Stimulated activated CD8-positive, alpha-beta memory T cell treated with anti-CD3 and anti-CD28 coated beads, Interleukin-7, amount 100 ng/mL, for 48 hours (primary cell): ENCODE measurements at regions not wholly inside any gene's neighbourhood (a gene's known extent, or its start where the extent isn't known, plus 50 kb on each side); places are given as distances from the start of the nearest gene placed in this dataset.
"Not testable (repeated sequence)": the region's sequence is repeated elsewhere in the genome, so short reads cannot be mapped to it uniquely, and the experiment has no call there.

Source experiments
- DNase-seq, 2 donors: peaks; one replicate each; pipeline ENCODE4 v3.0.0-alpha.2; 2020; ENCODE audit warnings: low read depth in 1 of 2; ENCODE audit errors: extremely low read depth in 1 of 2

DNA sequence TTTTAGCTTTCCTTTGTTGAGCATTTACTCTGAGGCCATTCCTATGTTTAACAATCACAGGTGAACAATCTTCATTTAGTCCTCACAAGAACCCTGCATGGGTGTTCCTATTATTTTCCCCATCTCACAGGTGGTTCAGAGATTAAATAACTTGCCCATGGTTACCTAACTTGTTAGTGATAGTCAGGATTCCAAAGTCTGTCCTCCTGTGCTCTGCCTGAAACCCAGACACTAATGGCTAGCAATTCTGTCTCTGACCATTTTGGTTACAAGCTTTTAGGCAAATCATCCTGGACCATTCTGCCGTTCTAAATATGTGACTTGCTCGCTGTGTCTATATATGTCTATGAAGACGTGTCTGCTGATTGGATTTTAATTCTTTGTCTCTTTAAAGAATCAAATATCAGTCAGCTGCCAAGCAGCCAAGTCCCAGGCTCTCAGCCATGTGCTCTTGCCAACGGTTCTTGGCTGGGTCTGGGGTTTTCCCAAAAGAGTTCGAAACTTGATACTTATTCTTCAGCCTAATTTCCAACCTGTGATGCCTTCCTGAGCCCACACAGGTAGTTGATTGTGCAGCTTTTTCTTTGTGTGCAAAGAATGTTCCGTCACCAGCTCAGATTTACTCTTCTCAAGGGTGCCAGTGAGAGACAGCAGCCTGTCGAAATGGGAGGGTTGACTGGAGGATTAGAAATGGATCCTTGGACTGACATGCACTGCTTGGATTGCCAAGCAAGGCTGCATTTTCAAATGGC, 121.7 kb downstream of the NREP start:
- no peak for DNase-seq

DNA sequence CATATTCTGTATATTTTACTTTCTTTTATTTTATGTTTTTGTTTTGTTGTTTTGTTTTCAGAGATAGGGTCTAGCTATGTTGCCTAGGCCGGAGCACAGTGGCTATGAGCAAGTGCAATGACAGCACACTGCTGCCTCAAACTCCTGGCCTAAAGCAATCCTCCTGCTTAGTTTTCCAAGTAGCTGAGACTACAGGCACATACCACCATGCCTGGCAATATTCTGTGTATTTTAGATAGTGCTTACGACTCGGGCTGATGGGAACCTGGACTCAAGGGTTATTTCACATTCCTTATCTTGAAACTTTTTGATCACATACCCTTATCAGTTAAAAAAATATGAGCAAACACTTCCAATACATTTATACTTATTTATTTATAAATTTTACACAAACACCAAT, 119.0 kb upstream of the STARD4 start:
- DNase-seq, result no peak

DNA sequence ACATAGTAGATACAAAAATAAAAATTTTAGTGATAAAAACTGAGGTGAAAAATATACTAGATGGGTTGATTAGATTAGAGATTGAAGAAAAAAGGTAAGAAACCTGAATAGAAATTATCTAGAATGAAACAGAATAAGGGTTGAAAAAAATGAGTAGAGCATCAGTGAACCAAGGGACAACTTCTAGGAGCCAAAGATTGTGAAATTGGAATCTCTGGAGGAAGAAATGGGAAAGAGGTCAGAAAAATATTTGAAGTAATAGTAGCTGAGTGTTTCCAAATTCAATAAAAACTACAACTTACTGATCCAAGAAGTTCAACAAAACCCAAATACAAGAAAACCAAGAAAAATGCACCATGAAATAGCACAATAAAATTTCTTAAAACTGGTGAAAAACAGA, 116.6 kb upstream of the STARD4 start:
- DNase-seq, result no peak

DNA sequence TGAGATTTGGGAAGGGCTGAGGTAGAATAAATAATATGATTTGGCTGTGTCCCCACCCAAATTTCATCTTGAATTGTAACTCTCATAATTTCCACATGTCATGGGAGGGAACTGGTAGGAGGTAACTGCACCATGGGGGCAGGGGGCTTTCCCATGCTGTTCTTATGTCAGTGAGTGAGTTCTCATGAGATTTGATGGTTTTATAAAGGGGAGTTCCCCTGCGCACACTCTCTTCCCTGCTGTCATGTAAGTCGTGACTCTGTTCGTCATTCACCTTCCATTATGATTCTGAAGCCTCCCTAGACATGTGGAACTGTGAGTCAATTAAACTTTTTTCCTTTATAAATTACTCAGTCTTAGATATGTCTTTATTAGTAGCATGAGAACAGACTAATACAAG, 115.5 kb upstream of the STARD4 start:
- peak in 1 of 2 donors; percentile 29 for DNase-seq

DNA sequence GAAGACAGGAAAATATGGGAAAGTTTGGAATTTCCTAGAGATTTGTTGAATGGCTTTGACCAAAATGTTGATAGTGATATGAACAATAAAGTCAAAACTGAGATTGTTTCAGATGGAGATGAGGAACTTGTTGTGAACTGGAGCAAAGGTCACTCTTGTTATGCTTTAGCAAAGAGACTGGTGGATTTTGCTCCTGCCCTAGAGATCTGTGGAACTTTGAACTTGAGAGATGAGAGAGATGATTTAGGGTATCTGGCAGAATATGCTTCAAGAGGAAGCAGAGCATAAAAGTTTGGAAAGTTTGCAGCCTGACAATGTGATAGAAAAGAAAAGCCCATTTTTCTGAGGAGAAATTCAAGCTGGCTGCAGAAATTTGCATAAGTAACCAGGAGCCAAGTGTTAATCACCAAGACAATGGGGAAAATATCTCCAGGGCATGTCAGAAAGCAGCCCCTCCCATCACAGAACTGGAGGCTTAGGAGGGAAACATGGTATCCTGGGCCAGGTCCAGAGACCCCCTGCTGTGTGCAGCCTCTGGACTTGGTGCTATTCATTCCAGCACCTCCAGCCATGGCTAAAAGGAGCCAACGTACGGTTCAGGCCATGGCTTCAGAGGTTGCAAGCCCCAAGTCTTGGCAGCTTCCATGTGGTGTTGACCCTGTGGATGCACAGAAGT, 114.3 kb upstream of the STARD4 start:
- DNase-seq, result no peak

DNA sequence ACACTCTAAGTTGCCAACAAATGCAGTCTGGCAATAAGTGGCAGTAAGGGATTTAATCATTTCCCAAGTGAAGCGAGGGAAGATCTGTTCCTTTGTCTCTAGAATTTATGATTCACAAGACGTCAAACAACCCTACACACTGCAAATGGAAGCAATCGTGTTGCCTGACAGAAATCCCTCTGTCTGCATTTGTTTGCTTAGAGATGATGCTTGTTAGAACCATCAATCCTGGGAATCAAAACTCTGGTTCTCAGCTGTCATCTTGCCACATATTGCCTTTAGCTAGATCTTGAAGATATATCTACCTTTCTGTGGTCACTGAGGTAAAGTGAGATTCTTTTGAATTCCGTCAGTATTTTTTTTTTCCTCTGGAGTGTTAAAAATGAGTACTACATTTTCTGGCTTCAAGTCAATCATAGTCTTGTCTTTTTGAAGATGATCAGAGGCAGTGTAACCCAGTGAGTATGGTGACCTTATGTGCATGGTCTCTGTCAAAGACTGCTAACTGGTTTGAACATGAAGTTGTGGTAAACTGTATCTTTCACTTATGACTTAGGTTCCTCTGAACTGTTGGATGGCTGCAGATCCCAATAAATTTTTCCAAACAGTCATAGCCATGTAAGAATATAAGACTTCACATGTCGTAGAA, 106.4 kb upstream of the STARD4 start:
- DNase-seq, result no peak

DNA sequence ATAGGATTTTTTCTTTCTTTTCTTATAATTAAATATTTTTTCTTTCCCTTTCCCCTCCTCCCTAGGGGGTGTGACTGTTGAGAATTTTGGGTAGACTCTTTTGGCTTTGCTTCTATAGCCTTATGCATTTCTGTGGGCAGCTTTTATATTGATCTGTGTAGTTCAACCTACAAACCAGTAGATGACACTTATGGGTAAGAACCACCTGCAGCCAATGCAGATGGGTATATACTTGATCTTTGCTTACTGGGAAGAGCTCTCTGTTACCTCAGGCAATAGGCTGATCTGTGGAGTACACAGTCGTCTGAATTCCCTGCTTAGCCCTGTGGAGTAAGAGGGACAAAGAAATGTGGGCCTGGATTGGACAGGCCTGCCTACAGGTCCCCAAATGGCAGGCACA, 102.7 kb upstream of the STARD4 start:
- DNase-seq, result no peak

DNA sequence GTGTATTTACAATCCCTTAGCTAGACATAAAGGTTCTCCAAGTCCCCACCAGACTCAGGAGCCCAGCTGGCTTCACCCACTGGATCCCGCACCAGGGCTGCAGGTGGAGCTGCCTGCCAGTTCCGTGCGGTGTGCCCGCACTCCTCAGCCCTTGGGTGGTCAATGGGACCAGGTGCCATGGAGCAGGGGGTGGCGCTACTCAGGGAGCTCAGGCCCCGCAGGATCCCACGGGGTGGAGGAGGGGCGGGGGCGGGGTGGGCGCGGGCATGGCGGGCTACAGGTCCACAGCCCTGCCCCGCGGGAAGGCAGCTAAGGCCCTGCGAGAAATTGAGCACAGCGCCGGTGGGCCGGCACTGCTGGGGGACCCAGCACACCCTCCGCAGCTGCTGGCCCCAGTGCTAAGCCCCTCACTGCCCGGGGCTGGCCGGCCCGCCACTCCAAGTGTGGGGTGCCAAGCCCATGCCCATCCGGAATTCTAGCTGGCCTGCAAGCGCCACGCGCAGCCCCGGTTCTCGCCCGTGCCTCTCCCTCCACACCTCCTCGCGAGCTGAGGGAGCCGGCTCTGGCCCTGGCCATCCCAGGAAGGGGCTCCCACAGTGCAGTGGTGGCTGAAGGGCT, 99.8 kb upstream of the STARD4 start:
- DNase-seq, result not testable (repeated sequence)

DNA sequence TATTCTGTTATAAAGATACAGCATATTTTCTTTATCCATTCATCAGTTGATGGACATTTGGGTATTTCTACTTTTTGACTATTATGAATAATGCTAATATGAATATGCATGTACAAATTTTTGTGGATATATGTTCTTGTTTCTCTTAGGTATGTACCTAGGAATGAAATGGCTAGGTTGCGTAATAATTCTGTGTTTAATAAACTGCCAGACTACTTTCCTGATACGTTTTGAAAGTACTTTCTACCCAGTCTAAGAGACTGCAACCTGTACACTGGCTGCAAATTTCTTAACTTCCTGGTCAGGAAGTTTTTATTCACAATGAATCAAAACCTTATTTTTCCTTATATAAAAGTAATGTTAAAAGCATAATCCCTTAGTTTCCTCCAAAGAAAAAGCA, 93.9 kb upstream of the STARD4 start:
- no peak for DNase-seq

DNA sequence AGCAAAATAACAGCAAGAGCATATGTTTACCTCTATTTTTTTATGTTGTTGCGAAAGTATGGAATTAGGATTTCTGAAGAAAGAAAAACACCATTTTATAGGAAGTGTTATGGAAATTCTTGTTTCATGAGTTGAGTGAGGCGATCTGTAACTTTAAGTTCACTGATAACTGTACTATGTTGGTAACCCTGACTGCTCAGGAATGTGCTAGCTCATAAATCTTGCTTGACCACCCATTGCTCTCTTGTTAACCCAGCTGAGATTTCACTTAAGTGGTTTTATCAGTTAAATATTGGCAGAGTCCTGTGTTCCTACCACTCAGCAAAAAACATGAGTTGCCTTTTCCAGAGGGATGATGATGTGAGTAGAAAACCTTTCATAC, 91.1 kb upstream of the STARD4 start:
- no peak for DNase-seq

DNA sequence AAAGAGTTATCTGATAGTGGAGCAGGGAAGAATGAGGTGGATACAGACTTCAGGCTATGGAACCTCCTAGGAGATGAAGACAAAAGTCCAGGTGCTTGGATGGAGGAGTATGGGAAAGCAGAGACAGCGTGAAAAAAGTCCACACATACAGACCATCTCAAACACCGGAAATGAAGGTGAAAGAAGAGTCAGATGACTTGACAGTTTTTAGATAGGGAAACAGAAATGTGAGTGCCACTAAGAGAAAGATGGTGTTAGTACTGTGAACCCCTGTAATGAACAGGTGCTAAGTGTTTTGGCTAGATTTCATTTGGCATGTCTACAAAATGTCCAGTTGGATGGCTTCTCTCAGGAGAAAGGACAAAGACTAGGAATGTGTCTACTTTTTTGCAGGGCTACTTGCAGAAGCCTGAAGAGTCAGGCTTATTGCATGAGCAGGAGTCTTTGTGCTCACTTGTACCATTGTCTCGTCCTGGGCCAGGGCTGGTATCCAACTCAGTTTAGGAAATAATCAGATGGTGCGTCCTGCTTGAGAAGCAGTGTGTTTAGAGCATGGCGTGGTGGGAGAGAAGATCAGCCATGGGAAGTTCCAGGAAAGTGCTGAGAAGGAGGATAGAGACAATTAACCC, 90.6 kb upstream of the STARD4 start:
- DNase-seq, result no peak

DNA sequence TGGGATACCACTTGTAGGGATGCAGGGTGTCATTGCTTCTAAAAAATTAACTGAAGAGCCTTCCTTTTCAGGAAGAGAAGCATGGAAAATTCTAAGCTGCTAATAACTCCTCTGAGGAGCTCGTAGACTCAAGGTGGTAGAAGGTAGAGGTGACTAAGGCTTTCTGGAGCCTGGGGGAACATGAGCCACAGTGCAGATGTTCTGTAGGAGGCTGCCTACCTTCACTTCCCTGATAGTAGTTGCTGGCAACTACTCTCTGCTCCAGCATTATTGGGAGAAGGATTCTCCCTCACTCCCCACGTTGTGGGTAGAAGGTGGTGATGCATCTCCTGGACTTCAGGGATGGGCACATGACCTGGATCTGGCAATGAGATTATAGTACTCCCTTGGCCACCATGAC, 86.7 kb upstream of the STARD4 start:
- DNase-seq, result no peak

DNA sequence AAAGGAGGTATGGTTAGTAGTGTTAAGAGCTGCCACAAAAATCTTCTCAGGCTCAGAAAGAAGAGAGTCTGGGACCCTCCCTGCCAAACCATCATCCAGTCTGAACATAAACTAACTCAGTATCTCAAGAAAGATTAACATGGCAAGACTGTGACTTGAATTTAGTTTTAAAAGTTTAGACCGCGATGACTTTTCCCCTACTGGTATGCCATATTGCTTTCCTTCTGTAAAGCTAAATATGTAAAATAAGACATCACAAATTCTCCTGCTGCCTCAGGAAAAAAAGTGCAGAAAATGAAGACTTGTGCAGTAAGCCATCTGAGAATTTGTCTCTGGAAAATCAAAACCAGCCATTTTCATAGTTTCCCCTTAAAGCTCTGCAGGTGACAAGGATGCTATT, 85.2 kb upstream of the STARD4 start:
- no peak for DNase-seq

DNA sequence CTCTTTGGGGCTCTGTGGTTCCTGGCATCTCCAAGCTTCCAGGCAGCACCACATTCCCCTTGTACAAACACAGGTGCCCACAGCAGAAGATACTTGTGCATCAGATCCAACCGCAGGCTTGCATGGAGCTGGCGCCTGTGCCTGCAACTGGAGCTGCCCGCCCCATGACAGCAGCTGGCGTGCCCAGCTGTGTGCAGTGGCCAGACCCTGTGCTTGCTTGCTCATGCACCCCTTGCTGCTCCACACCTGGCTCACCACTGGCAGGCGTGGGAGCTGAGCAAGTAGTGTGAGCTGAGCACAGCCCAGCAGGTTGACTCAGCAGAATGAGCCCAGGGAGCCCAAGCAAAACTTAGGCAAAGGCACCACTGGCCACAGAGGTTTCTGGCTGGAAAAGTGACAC, 84.4 kb upstream of the STARD4 start:
- no peak for DNase-seq

DNA sequence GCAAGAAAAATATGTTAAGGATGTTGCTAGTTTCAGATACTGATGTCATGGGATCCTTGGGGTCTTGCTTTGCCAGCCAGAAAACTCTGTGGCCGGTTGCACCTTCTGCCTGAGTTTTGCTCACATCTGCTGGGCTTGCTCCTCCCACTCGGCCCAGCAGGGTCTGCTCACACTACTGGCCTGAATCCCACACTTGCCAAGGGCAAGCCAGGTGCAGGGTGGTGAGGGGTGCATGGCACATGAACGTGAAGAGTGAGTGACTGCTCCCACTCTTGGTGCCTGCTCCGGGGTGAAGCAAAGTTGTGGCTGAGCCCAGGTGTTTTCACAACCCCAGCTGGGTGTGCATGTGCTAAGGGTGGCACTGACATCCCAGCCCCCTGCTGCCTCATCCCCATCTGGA, 83.1 kb upstream of the STARD4 start:
- DNase-seq, result no peak

DNA sequence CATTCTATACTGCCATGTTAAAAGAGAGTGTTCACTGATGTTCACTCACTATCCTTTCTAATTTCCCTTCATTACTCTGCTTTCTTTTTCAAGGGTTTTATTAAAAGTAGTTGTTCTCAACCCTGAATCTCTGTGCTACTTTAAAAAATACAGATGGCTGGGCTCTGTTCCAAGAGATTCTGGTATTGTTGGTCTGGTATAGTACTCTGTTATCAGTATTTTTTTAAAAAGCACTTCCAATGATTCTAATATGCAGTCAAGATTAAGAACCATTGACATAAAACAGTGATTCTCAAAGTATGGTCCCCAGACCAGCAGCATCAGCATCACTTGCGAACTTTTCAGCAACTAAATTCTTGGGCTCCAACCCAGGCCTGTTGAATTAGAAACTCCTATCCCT, 77.0 kb upstream of the STARD4 start:
- DNase-seq, result no peak

DNA sequence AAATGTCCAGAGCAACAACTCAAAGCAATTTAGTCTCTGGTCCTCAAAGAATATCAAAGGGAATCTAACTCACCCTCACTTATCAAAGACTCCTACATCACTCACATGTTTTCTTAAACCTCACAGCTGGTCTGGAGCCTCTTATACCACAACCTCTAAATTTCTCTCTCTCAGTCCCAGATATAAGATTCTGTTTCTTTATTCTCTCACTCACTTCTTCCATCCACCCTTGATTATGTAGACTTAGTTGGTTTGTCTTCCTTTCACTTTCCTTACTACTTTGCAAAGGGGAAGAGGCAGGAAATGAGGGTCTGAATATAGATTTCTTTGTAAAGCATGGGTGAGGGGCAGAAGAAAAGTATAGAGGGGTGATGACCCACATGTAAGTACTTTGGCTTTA, 75.4 kb upstream of the STARD4 start:
- DNase-seq, result no peak

DNA sequence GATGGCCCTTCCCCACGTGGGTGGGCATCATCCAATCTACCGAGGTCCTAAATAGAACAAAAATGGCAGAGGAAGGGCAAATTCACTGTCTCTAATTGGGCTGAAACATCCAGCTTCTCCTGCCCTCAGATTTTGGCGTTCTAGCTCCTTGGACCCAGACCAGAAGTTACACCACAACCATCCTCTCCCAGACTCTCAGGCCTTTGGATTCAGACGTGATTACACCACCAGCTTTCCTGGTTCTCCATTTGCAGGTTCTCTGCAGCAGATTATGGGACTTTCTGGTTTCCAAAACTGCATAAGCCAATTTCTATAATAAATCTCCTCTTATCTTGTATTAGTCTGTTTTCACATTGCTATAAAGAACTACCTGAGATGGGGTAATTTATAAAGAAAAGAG, 73.6 kb upstream of the STARD4 start:
- no peak for DNase-seq

DNA sequence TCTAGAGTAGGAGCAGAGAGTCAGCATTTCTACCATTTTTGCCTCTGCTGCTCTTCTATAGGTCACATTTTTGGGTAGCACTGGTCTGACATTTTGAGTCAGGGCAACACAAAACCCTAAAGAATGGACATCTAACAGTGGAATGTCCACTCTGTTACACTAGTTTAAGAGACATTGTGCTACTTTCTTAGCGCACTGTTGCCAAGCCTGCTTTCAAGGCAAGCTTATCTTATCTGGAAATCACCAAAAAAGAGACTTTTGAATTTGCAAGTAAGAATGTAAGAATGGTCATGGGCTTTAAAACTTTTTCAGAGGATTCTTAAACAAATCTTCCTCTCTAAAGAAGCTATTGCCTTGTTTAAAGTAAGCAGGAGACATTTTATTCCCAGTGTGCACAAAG, 73.0 kb upstream of the STARD4 start:
- no peak for DNase-seq

DNA sequence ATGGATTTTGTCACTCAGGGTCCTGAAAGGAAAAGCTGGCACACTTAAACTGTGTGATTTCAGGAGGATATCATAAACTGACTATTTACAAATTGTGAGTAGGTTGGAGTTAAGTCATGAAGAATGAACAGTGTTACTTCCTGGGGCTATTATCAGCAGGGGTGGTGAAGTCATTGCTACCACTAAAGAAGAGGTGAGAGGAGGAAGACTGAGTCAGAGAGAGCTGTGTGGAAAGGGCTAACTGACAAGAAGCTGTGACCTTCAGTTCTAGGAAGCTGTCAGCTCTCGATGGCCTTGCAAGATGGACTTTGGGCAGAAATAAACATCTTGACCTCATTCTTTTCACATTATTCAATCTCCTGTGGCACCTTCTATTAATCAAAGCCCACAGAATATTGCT, 72.3 kb upstream of the STARD4 start:
- no peak for DNase-seq

DNA sequence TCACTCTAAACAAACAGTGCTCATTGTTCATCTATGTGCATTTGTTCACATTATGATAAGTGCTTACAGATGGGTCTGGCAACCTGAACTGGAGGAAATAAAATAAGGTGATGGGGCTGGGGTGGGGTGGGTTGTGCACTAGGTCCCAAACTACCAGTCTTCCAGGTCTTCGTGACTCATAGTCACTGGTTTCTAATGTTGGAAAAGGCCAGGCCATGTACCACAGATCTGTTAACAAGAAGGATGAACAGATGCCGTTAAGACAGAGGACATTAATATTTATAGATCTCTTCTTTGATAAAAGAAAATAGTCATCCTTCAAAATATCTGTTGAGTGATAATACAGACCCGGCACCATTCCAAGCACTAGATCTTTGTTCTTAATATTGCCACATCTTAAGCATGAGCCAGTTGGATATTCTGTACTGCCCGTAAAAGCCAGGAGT, 71.4 kb upstream of the STARD4 start:
- DNase-seq, result no peak
